Spleen (tissue), 7 donors: ENCODE measurements at regions not wholly inside any gene's neighbourhood (a gene's known extent, or its start where the extent isn't known, plus 50 kb on each side); places are given as distances from the start of the nearest gene placed in this dataset.

ENCODE experiments used
- POLR2A ChIP-seq, 3 donors: fragments of 450-650 bp; IDR thresholded peaks; one replicate each; pipeline ENCODE4 v1.5.1; 2017; ENCODE audit warnings: antibody characterized with exemption in 3 of 3, mild to moderate bottlenecking in 1 of 3
- POLR2AphosphoS5 ChIP-seq, 3 donors: sonication (generic); formaldehyde crosslinking; IDR thresholded peaks; one replicate each; pipeline ENCODE4 v1.5.1; 2017; ENCODE audit warnings: antibody characterized with exemption in 3 of 3
- TF ChIP-seq, protein P1 (sequence below), 11 experiments: fragments of 200-600 bp in 7 of 11; fragments of 450-650 bp in 4 of 11; sonication (generic) in 4 of 11; IDR thresholded peaks in 8 of 11; conservative IDR thresholded peaks in 3 of 11; 1 replicate in 7 of 11; 2 replicates in 4 of 11; pipeline versions ENCODE4 v1.4.0 to v1.8.0; 2016 to 2021; ENCODE audit warnings: antibody characterized with exemption in 11 of 11, inconsistent platforms in 4 of 11, mild to moderate bottlenecking in 1 of 11
- donor health status: DM: no; HTN: no; CAD: no; lungs with moderate emphysema.
- donor health status: DM: no; HTN: no; CAD: no.
- donor health status: DM: no; HTN: no; CAD: no.

DNA sequence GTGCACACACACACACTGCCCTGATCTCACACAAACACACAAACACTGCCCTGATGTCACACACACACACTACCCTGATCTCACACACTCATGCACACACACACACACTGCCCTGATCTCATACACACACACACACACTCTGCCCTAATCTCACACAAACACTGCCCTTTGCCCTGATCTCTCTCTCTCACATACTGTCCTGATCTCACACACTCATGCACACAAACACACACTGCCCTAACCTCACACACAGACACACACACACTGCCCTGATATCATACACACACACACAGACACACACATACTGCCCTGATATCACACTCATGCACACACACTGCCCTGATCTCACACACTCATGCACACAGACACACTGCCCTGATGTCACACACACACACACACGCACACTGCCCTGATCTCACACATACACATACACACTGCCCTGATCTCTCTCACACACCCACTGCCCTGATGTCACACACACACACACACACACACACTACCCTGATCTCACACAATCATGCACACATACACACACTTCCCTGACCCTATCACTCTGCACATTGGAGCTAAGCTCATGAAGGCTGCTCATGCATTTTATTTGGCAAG is 97.6 kb upstream of the DIO3 start:
- TF ChIP-seq POLR2A (IDR thresholded peaks at IDR 0.05) (no peak), POLR2AphosphoS5 (IDR thresholded peaks at IDR 0.05) (no peak)
- TF ChIP-seq, protein P1, sequence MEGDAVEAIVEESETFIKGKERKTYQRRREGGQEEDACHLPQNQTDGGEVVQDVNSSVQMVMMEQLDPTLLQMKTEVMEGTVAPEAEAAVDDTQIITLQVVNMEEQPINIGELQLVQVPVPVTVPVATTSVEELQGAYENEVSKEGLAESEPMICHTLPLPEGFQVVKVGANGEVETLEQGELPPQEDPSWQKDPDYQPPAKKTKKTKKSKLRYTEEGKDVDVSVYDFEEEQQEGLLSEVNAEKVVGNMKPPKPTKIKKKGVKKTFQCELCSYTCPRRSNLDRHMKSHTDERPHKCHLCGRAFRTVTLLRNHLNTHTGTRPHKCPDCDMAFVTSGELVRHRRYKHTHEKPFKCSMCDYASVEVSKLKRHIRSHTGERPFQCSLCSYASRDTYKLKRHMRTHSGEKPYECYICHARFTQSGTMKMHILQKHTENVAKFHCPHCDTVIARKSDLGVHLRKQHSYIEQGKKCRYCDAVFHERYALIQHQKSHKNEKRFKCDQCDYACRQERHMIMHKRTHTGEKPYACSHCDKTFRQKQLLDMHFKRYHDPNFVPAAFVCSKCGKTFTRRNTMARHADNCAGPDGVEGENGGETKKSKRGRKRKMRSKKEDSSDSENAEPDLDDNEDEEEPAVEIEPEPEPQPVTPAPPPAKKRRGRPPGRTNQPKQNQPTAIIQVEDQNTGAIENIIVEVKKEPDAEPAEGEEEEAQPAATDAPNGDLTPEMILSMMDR (IDR thresholded peaks at IDR 0.05 in 8 of 11, conservative IDR thresholded peaks at IDR 0.05 in 3 of 11): no peak
